Heart left ventricle (tissue), 16 donors: ENCODE measurements at regions not wholly inside any gene's neighbourhood (a gene's known extent, or its start where the extent isn't known, plus 50 kb on each side); places are given as distances from the start of the nearest gene placed in this dataset.

Experiments
- ATAC-seq, 4 donors: fragments of 200-7000 bp; cut with Tn5 transposase; one replicate each; pipeline ENCODE4 v1.9.1; 2020 to 2022; ENCODE audit warnings: moderate library complexity in 4 of 4, mild to moderate bottlenecking in 3 of 4, moderate number of reproducible peaks in 1 of 4
- DNase-seq, 5 donors: peaks; one replicate each; pipeline ENCODE4 v3.0.0-alpha.2; 2020
- H3K27ac ChIP-seq, 12 donors: fragments of 200-600 bp; sonication (generic) in 4 of 12; one replicate each; pipeline versions ENCODE4 v1.5.0 to v1.8.0; 2016 to 2022; ENCODE audit warnings: mild to moderate bottlenecking in 2 of 12
- H3K27me3 ChIP-seq, 9 donors: fragments of 200-600 bp; sonication (generic) in 2 of 9; one replicate each; pipeline versions ENCODE4 v1.5.1 to v1.8.0; 2016 to 2022; ENCODE audit warnings: mild to moderate bottlenecking in 3 of 9
- H3K36me3 ChIP-seq, 9 donors: fragments of 200-600 bp; sonication (generic) in 2 of 9; one replicate each; pipeline versions ENCODE4 v1.5.0 to v1.8.0; 2018 to 2022; ENCODE audit warnings: mild to moderate bottlenecking in 2 of 9
- H3K4me1 ChIP-seq, 12 donors: fragments of 200-600 bp; sonication (generic) in 4 of 12; one replicate each; pipeline versions ENCODE4 v1.5.0 to v1.8.0; 2016 to 2022; ENCODE audit warnings: mild to moderate bottlenecking in 3 of 12
- H3K4me3 ChIP-seq, 12 donors: fragments of 200-600 bp; sonication (generic) in 4 of 12; one replicate each; pipeline versions ENCODE4 v1.5.0 to v1.8.0; 2017 to 2022; ENCODE audit warnings: mild to moderate bottlenecking in 9 of 12, moderate library complexity in 4 of 12
- H3K9me3 ChIP-seq, 12 donors: fragments of 200-600 bp; sonication (generic) in 4 of 12; one replicate each; pipeline versions ENCODE4 v1.5.0 to v1.8.0; 2016 to 2022; ENCODE audit warnings: mild to moderate bottlenecking in 1 of 12
- POLR2A ChIP-seq, 2 donors: fragments of 450-650 bp; IDR thresholded peaks; one replicate each; pipeline ENCODE4 v1.6.1; 2017; ENCODE audit warnings: antibody characterized with exemption in 2 of 2, mild to moderate bottlenecking in 2 of 2, moderate library complexity in 2 of 2
- WGBS, 4 donors: extraction: QIAGEN DNeasy Blood & Tissue Kit in 2 of 4; methylation state at CpG; one replicate each; pipeline versions ENCODE4 v1.1.5 to v1.1.7; 2013 to 2018; 5-methylcytosine and 5-hydroxymethylcytosine counted together
- intact Hi-C, 10 donors: fragments of 100-400 bp; cut with DNase I; formaldehyde crosslinking; loops; one replicate each; pipeline versions ENCODE4 v1.11.1 to v1.14.2; 2022
- TF ChIP-seq, protein P1 (sequence below), 12 donors: fragments of 200-600 bp; sonication (generic) in 4 of 12; IDR thresholded peaks; one replicate each; pipeline versions ENCODE4 v1.5.0 to v1.8.0; 2018 to 2022; ENCODE audit warnings: antibody characterized with exemption in 12 of 12, mild to moderate bottlenecking in 5 of 12
- donor health status: ischemic (EF 13 %, LVEDD 7.1; RV severe dilation, severe dysfunction).
- donor health status: healthy with polysubstance abuse.
- donor health status: DM: no; HTN: yes; CAD: no.
- donor health status: DM: no; HTN: no; CAD: no.
- donor health status: ischemic (EF 25% LVEDD 6.9; RV normal size, moderate dysfunction).
- donor health status: ischemic (EF 25% LVEDD 5.7; RV mildly dilated, moderate dysfunction).
- donor health status: healthy.
- donor health status: DM: yes; HTN: yes; CAD: no.
- donor health status: ischemic (EF 35%, LVEDD 5.7; RV mildly dilated, moderate dysfunction).
- donor health status: nonischemic (EF 11% LVEDD 7.7; RV severe dilation, severe dysfunction).
- donor health status: DM: yes; HTN: yes; CAD: no.
- donor health status: PGD.
- donor health status: ischemic (EF 29% LVEDD 5.4; RV normal size, mild dysfunction).
- donor health status: nonischemic (EF 23%, LVEDD 6.1; RV moderate dilation, normal function).

DNA sequence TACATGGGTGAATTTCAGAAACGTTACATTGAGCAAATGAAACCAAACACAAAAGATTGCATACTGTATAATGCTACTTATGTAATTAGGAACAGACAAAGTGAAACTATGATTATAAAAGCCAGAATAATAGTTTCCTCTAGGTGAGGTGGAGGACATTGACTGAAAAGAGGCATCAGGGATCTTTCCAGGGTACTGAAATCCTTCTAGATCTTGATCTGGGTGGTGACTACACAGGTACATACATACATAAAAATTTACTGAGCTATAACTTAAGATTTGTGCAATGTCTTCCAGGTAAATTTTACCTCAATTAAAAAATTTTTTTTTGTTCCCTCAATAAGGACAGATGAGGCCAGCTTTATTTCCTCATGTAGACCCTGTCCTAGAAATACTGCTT lies 665.6 kb upstream of the UBE2E2 start:
- WGBS, 4 donors: 53 to 77% (median 71%) methylated on average over 1 of the region's 1 CpG
- no peak for DNase-seq

DNA sequence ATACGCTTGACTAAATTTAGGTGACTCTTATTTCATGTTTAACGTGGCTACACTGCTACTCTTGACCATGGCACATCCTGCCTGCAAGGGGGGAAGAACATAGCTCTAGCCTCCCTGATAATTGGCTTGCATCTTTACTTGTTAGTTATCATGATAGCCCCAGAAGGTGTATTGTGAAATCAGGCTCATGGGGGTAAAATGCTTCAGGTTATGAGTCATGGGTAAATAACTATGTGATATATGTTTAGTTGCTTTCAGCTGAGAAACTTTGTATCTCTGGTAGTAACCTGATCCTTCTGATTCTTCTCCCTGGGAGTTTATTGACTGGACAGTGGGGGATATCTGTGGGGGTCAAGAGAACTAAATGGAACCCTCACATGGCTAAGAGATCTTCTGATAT lies 660.8 kb upstream of the UBE2E2 start:
- no peaks in the 10 kb centered on the region for H3K27me3 ChIP-seq
- H3K27ac ChIP-seq: no peak overlapping the region
- H3K4me1 ChIP-seq: no peaks in the 10 kb centered on the region
- ATAC-seq (no peak), DNase-seq (no peak)
- H3K9me3 ChIP-seq: peaks cover 0 to 8% (median 0%) of the 10 kb centered on the region in 12 donors
- intact Hi-C loops: no loop called here
- no peaks in the 10 kb centered on the region for H3K36me3 ChIP-seq
- 72 to 80% (median 76%) methylated on average over 2 of the region's 2 CpGs for WGBS, 4 donors
- H3K4me3 ChIP-seq: no peak overlapping the region
- TF ChIP-seq, protein P1, sequence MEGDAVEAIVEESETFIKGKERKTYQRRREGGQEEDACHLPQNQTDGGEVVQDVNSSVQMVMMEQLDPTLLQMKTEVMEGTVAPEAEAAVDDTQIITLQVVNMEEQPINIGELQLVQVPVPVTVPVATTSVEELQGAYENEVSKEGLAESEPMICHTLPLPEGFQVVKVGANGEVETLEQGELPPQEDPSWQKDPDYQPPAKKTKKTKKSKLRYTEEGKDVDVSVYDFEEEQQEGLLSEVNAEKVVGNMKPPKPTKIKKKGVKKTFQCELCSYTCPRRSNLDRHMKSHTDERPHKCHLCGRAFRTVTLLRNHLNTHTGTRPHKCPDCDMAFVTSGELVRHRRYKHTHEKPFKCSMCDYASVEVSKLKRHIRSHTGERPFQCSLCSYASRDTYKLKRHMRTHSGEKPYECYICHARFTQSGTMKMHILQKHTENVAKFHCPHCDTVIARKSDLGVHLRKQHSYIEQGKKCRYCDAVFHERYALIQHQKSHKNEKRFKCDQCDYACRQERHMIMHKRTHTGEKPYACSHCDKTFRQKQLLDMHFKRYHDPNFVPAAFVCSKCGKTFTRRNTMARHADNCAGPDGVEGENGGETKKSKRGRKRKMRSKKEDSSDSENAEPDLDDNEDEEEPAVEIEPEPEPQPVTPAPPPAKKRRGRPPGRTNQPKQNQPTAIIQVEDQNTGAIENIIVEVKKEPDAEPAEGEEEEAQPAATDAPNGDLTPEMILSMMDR (IDR thresholded peaks at IDR 0.05): no peak
- no peak for TF ChIP-seq POLR2A (IDR thresholded peaks at IDR 0.05)

More for the DNA sequence above, 665.6 kb upstream of the UBE2E2 start:
- TF ChIP-seq POLR2A (IDR thresholded peaks at IDR 0.05): no peak
- TF ChIP-seq, protein P1 (IDR thresholded peaks at IDR 0.05): no peak
- Histone ChIP-seq H3K9me3 (peaks cover 0 to 4% (median 0%) of the 10 kb centered on the region in 12 donors), H3K27ac (no peak overlapping the region), H3K36me3 (no peaks in the 10 kb centered on the region), H3K4me3 (no peak overlapping the region), H3K4me1 (no peaks in the 10 kb centered on the region), H3K27me3 (no peaks in the 10 kb centered on the region)
- intact Hi-C loops: no loop called here
- ATAC-seq: no peak

DNA sequence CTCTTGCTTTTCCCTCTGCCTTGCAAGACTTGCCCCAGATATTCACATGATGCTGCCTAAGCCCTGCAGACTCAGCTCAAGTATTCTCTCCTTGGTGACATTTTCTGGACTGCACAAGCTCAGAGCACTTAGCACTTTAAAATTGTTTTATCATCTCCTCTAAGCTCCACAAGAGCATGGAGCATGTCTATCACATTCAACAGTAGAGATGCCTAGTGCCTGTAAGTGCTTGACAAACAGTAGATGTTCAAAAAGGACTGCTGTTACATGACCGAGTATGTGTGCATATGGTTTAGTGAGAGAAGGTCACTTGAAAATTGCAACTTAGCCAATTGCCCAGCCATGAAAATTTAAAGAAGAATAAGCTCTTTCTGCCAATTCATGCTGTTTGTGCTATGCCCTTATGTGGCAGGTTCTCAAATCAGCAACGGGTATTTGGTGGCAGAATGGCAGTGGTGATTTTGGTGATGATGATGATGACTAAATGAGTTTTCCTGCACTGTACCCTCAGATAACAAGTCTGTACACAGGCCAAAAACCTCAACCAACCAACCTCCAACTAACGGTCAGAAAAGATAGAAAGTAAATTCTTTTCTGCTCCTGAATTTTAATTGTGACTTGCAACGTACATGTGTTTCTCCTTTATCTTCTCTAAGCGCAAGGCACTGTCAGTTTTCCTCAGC lies 647.2 kb upstream of the UBE2E2 start:
- H3K4me3 ChIP-seq: no peak overlapping the region
- DNase-seq (no peak), ATAC-seq (no peak)
- no peak overlapping the region for H3K27ac ChIP-seq
- H3K27me3 ChIP-seq: no peaks in the 10 kb centered on the region
- WGBS, 4 donors: 62 to 68% (median 67%) methylated on average over 5 of the region's 5 CpGs
- no peak for TF ChIP-seq POLR2A (IDR thresholded peaks at IDR 0.05)
- TF ChIP-seq, protein P1 (IDR thresholded peaks at IDR 0.05): no peak
- no peaks in the 10 kb centered on the region for H3K36me3 ChIP-seq
- intact Hi-C loops: no loop called here
- no peaks in the 10 kb centered on the region for H3K4me1 ChIP-seq
- no peaks in the 10 kb centered on the region for H3K9me3 ChIP-seq

DNA sequence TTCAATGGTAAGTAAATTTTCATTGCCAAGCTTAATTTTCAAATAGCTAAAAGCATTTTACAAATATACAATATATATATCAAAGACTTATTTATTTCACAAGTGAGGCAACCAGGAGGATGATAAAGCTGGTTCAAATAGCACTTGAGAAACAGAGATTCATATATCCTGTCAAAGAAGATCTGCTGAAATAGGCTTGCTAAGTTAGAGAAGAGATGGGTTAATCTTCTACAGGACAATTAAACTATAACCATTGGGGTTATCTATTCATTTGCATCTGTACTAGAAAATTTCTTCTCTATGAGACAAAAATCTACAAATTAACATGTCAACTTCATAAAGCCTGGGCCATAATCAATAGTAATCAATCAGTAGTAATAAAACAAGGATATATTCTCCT lies 637.7 kb upstream of the UBE2E2 start:
- DNase-seq (no peak), ATAC-seq (no peak)
- H3K4me3 ChIP-seq: no peak overlapping the region
- no peaks in the 10 kb centered on the region for H3K9me3 ChIP-seq
- H3K36me3 ChIP-seq: no peaks in the 10 kb centered on the region
- H3K27ac ChIP-seq: no peak overlapping the region
- intact Hi-C loops: loop anchor here in 6 of 10 donors (2.0 to 10.0 kb wide), 3 partner anchors 395 to 1239 kb away; partner anchors contain the start of gene UBE2E1 (in 1 of the 6)
- no peaks in the 10 kb centered on the region for H3K4me1 ChIP-seq
- H3K27me3 ChIP-seq: no peaks in the 10 kb centered on the region
- TF ChIP-seq, protein P1 (IDR thresholded peaks at IDR 0.05): no peak
- TF ChIP-seq POLR2A (IDR thresholded peaks at IDR 0.05): no peak
